NB4 (cell line): ENCODE measurements at regions not wholly inside any gene's neighbourhood (a gene's known extent, or its start where the extent isn't known, plus 50 kb on each side); places are given as distances from the start of the nearest gene placed in this dataset.

Experiments used
- POLR2A ChIP-seq: IDR thresholded peaks from 2 replicates; pipeline ENCODE4 v1.6.1; 2011; ENCODE audit warnings: mild to moderate bottlenecking; ENCODE audit not compliant: insufficient read length; ENCODE audit errors: extremely low read depth
- TF ChIP-seq, protein P1 (sequence below): IDR thresholded peaks from one replicate; pipeline ENCODE4 v1.5.1; 2012; ENCODE audit warnings: low read depth, low read length

- TF ChIP-seq, protein P1, sequence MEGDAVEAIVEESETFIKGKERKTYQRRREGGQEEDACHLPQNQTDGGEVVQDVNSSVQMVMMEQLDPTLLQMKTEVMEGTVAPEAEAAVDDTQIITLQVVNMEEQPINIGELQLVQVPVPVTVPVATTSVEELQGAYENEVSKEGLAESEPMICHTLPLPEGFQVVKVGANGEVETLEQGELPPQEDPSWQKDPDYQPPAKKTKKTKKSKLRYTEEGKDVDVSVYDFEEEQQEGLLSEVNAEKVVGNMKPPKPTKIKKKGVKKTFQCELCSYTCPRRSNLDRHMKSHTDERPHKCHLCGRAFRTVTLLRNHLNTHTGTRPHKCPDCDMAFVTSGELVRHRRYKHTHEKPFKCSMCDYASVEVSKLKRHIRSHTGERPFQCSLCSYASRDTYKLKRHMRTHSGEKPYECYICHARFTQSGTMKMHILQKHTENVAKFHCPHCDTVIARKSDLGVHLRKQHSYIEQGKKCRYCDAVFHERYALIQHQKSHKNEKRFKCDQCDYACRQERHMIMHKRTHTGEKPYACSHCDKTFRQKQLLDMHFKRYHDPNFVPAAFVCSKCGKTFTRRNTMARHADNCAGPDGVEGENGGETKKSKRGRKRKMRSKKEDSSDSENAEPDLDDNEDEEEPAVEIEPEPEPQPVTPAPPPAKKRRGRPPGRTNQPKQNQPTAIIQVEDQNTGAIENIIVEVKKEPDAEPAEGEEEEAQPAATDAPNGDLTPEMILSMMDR: no peak
- TF ChIP-seq POLR2A: no peak
Observed at GRCh38 chr3:66588340-66588847, 87.6 kb upstream of the LRIG1 start.
